Gastroesophageal sphincter (tissue), 4 donors: ENCODE measurements at regions not wholly inside any gene's neighbourhood (a gene's known extent, or its start where the extent isn't known, plus 50 kb on each side); places are given as distances from the start of the nearest gene placed in this dataset.

ENCODE experiments used
- ATAC-seq: fragments of 150-250 bp; one replicate; pipeline ENCODE4 v1.9.1; 2016; ENCODE audit warnings: mild to moderate bottlenecking, moderate library complexity
- H3K27ac ChIP-seq, 4 donors: fragments of 200-600 bp; sonication (generic) in 3 of 4; 1 replicate in 3 of 4; 2 replicates in 1 of 4; pipeline ENCODE4 v1.5.1; 2016 to 2019
- H3K27me3 ChIP-seq: fragments of 200-600 bp; sonication (generic); one replicate; pipeline ENCODE4 v1.5.1; 2019
- H3K36me3 ChIP-seq, 2 donors: fragments of 200-600 bp; sonication (generic); one replicate each; pipeline ENCODE4 v1.5.1; 2019; ENCODE audit warnings: control low read depth in 1 of 2
- H3K4me1 ChIP-seq, 3 donors: fragments of 200-600 bp; sonication (generic); 1 replicate in 2 of 3; 2 replicates in 1 of 3; pipeline ENCODE4 v1.5.1; 2016 to 2019; ENCODE audit warnings: control low read depth in 2 of 3
- H3K4me3 ChIP-seq, 2 donors: fragments of 200-600 bp; sonication (generic); one replicate each; pipeline ENCODE4 v1.5.1; 2019; ENCODE audit warnings: mild to moderate bottlenecking in 1 of 2, moderate library complexity in 1 of 2
- H3K9me3 ChIP-seq, 3 donors: fragments of 200-600 bp; sonication (generic); one replicate each; pipeline ENCODE4 v1.5.1; 2017 to 2019; ENCODE audit warnings: control low read depth in 2 of 3
- EP300 ChIP-seq: sonication (generic); formaldehyde crosslinking; IDR thresholded peaks from one replicate; pipeline ENCODE4 v1.6.1; 2017; ENCODE audit warnings: antibody characterized with exemption, mild to moderate bottlenecking
- POLR2A ChIP-seq, 2 donors: fragments of 450-650 bp; IDR thresholded peaks; one replicate each; pipeline ENCODE4 v1.6.1; 2017; ENCODE audit warnings: antibody characterized with exemption in 2 of 2, mild to moderate bottlenecking in 2 of 2, moderate library complexity in 1 of 2
- POLR2AphosphoS5 ChIP-seq: sonication (generic); formaldehyde crosslinking; IDR thresholded peaks from one replicate; pipeline ENCODE4 v1.6.1; 2017; ENCODE audit warnings: antibody characterized with exemption
- WGBS, 2 donors: methylation state at CpG; one replicate each; pipeline ENCODE4 v1.1.5; 2018; ENCODE audit warnings: low coverage in 1 of 2; 5-methylcytosine and 5-hydroxymethylcytosine counted together
- TF ChIP-seq, protein P1 (sequence below), 4 experiments: fragments of 200-600 bp in 2 of 4; fragments of 450-650 bp in 2 of 4; sonication (generic) in 1 of 4; IDR thresholded peaks; one replicate each; pipeline ENCODE4 v1.5.1; 2017 to 2019; ENCODE audit warnings: antibody characterized with exemption in 4 of 4, mild to moderate bottlenecking in 2 of 4, moderate library complexity in 2 of 4

DNA sequence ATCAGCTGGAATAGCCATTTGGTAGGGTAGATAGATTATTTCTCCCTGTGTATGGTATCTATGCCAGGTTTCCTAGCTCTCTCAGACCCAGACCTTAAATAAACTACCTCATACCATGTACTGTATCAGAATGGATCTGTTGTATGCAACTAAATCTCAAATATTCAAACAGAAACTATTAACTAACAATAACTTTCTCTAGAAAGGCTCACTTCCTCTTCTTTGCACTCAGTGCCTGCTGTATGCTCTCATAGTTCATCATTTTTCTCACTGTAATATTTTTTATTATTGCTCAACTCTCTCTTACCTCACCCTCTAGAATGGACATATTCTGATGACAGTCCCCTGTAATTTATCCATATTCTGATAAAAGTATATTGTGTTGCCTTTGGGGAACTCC is 182.4 kb downstream of the TOX3 start:
- ATAC-seq: no peak
- no peaks in the 10 kb centered on the region for H3K9me3 ChIP-seq
- no peaks in the 10 kb centered on the region for H3K27me3 ChIP-seq
- H3K27ac ChIP-seq: no peak overlapping the region
- H3K4me3 ChIP-seq: no peak overlapping the region
- TF ChIP-seq POLR2AphosphoS5 (no peak), EP300 (no peak), POLR2A (IDR thresholded peaks at IDR 0.05) (no peak)
- TF ChIP-seq, protein P1, sequence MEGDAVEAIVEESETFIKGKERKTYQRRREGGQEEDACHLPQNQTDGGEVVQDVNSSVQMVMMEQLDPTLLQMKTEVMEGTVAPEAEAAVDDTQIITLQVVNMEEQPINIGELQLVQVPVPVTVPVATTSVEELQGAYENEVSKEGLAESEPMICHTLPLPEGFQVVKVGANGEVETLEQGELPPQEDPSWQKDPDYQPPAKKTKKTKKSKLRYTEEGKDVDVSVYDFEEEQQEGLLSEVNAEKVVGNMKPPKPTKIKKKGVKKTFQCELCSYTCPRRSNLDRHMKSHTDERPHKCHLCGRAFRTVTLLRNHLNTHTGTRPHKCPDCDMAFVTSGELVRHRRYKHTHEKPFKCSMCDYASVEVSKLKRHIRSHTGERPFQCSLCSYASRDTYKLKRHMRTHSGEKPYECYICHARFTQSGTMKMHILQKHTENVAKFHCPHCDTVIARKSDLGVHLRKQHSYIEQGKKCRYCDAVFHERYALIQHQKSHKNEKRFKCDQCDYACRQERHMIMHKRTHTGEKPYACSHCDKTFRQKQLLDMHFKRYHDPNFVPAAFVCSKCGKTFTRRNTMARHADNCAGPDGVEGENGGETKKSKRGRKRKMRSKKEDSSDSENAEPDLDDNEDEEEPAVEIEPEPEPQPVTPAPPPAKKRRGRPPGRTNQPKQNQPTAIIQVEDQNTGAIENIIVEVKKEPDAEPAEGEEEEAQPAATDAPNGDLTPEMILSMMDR (IDR thresholded peaks at IDR 0.05): no peak
- no peaks in the 10 kb centered on the region for H3K36me3 ChIP-seq
- no peaks in the 10 kb centered on the region for H3K4me1 ChIP-seq

DNA sequence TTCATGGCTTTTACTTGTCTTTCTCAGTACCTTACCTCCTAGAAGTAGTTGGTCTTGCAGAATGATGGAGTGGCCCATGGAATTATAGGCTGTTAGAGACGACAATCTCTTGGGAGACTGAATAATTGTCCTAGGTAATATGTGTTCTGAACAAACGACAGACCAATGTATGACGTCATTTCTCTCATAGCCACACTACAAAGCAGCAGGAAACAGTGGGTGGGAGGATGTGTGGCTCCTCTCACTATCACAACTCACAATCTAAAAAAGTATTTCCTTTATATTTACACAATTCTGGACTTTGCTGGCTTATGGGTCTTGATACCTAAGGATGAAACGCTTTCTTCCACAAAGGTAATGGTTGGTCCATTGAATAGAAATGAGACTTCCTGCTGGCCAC is 183.9 kb downstream of the TOX3 start:
- Histone ChIP-seq H3K4me3 (no peak overlapping the region), H3K4me1 (no peaks in the 10 kb centered on the region), H3K27ac (no peak overlapping the region), H3K27me3 (no peaks in the 10 kb centered on the region), H3K36me3 (no peaks in the 10 kb centered on the region), H3K9me3 (peaks cover 0 to 6% (median 0%) of the 10 kb centered on the region in 3 donors)
- ATAC-seq: no peak
- no peak for TF ChIP-seq POLR2A (IDR thresholded peaks at IDR 0.05)
- no peak for TF ChIP-seq EP300
- TF ChIP-seq, protein P1 (IDR thresholded peaks at IDR 0.05): no peak
- TF ChIP-seq POLR2AphosphoS5: no peak
- 74 to 90% methylated on average over 3 to 4 of the region's 4 CpGs for WGBS, 2 donors

DNA sequence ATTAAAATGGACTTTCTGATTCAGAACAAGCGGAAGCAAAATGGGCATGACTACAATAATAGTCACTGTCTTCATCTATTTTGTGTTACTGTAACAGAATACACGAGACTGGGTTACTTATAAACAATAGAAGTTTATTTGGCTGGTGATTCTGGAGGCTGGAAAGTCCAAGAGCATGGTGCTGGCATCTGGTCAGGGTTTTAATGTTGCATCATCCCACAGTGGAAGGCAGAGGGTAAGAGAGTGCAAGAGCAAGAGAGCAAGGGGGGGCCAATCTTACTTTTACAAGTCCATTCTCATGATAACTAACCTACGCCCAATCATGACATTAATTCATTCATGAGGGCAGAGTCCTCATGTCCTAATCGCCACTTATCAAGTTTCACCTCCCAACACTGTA is 189.2 kb downstream of the TOX3 start:
- no peak for TF ChIP-seq POLR2AphosphoS5
- no peak for TF ChIP-seq POLR2A (IDR thresholded peaks at IDR 0.05)
- TF ChIP-seq, protein P1 (IDR thresholded peaks at IDR 0.05): no peak
- H3K36me3 ChIP-seq: no peaks in the 10 kb centered on the region
- H3K9me3 ChIP-seq: peaks cover 0 to 15% (median 0%) of the 10 kb centered on the region in 3 donors
- H3K4me3 ChIP-seq: no peak overlapping the region
- no peaks in the 10 kb centered on the region for H3K27me3 ChIP-seq
- ATAC-seq: no peak
- WGBS, 2 donors: 53 to 61% methylated on average over 4 of the region's 4 CpGs
- H3K27ac ChIP-seq: no peak overlapping the region
- no peaks in the 10 kb centered on the region for H3K4me1 ChIP-seq

DNA sequence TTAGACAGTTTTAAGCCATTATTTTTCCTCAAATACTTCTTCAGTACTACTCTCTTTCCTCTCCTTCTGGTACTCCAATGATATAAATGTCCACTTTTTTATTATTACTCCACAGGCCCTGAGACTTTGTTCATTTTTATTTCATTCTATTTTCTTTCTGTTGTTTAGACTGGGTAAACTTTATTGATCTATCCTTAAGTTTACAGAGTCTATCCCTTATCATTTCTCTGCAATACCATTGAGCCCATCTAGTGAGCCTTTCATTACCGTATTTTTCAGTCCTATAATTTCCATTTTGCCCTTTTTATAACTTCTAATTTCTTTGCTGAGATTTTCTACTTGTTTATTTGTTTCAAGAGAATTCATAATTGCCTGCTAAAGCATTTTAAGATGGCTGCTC is 193.7 kb downstream of the TOX3 start:
- 89 to 100% methylated on average over 1 of the region's 1 CpG for WGBS, 2 donors
- H3K27me3 ChIP-seq: no peaks in the 10 kb centered on the region
- ATAC-seq: no peak

DNA sequence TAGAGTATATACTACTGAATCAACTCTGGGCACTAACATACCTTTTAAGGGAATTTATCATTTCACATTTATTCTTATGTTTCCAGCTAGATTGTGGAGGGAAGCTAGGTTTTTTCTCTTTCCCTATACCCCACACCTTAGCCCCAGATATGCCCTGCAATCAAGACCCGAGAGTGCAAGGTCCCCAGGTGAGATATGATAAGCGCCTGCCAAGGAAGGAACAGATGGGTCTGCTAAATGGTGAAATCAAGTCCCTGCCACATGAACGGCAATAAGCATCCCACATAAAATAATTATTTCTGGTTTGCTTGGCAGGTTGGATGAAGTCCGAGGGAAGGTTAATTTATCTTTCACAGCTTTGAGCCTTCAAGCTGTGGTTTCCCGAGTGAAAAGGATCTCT is 195.5 kb downstream of the TOX3 start:
- Histone ChIP-seq H3K9me3 (no peaks in the 10 kb centered on the region), H3K27ac (no peak overlapping the region), H3K4me1 (no peaks in the 10 kb centered on the region), H3K36me3 (no peaks in the 10 kb centered on the region), H3K27me3 (no peaks in the 10 kb centered on the region), H3K4me3 (no peak overlapping the region)
- TF ChIP-seq POLR2AphosphoS5 (no peak), POLR2A (IDR thresholded peaks at IDR 0.05) (no peak), EP300 (no peak)
- TF ChIP-seq, protein P1 (IDR thresholded peaks at IDR 0.05): no peak
- WGBS, 2 donors: 20 to 51% methylated on average over 1 to 5 of the region's 5 CpGs
- ATAC-seq: no peak

More for the DNA sequence above, 193.7 kb downstream of the TOX3 start:
- Histone ChIP-seq H3K36me3 (no peaks in the 10 kb centered on the region), H3K4me3 (no peak overlapping the region), H3K9me3 (peaks cover 0 to 11% (median 0%) of the 10 kb centered on the region in 3 donors), H3K4me1 (no peaks in the 10 kb centered on the region), H3K27ac (no peak overlapping the region)
- TF ChIP-seq EP300: no peak
- TF ChIP-seq POLR2A (IDR thresholded peaks at IDR 0.05): no peak
